ENCODE measurements at regions not wholly inside any gene's neighbourhood (a gene's known extent, or its start where the extent isn't known, plus 50 kb on each side); places are given as distances from the start of the nearest gene placed in this dataset.
A peak's percentile ranks its signal among the peaks of the same experiment; 100 is the strongest.

DNA sequence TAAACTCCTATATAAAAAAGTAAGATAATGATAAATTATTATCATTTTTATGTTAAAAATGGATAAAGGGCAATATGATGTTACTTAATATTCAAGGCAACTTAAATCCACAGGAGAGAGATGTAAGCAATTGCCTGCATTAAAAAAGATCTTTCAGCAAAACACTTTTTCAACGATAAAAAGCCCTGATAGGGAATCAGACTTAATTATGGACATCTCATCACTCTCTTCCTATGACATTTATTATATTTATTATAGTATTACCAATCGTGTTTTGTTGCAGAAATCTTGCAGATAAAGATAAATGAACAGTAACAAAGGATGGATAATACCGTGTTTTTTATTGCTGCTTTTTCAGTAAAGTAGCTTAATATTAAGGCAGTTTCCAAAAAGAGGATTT, 178.5 kb downstream of the SH2D1A start:
- DNase-seq (ENCODE audit: low spot score), result no peak

DNA sequence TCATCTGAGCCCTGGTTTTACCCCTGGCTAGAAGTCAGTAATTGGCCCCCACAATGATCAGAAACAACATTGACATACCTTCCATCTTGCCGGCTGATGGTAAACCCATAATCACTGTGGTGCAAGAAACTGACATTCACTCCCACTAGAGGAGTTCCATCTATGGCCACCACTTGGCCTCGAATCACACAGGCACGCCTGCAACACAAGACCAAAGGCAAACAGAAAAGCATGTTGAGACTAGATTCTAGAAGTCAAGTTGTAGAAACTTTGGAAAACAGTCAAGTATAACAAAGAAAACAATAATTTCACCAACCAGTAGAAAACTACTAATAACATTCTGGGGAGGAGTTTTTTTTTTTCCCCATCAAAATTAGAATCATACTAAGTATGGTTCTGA, 183.4 kb downstream of the SH2D1A start:
- no peak for DNase-seq (ENCODE audit: low spot score)

DNA sequence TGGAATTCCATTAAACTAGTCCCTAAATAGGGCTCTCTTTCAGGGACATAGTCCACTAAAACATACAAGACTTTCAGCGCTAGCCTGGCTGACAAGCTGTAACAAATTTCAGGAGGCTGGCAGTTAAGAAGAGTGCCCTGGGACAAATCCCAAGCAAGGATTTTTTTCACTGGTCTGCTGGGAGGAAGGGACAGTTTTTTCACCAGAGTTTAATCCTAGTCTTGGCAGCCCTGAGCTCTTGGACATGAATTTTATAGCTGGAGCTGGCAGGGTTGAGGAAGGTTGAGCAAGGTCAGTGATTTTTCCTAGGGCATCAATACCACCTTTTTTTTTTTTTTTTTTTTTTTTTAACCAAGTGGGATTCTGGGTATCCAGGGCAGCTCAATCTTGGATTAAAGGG, 184.4 kb downstream of the SH2D1A start:
- peak; percentile 1 for DNase-seq (ENCODE audit: low spot score)

DNA sequence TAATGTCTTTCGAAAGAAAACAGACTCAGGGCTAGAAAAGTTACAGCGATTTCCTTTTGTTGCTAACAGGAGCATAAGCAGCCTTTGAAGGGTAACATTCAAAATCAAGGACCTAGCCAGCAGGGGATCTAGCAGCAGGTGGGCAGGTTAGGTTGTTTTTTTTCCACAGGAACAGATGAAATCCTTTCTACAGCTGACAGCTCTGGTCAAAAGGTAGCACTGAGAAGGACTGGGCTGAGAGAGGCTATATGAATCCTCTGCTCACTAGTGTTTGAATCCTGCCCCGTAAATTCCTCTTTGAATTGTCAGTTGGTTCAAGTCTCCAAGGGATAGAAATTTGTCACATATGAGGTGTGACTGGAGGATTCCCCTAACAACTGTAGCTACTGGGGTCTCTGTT, 188.2 kb downstream of the SH2D1A start:
- DNase-seq (ENCODE audit: low spot score), result no peak

DNA sequence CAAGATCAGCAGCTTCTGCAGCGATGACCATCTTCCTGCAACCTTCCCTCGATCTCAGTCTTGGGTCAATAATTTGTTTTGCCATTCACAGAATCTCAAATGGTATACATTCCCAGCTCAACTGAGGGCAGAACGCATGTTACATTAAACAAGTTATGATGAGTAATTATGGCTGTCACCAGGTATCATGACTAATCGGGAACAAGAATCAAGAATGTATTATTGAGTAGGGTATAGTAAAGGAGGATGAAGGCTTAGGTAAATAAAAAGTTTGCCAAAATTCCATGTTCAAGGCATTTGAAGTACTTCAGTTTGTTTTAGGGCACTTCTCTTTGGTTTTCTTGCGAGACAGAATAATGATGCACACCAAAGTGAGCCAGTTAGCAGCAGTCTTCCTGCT, 194.1 kb downstream of the SH2D1A start:
- DNase-seq (ENCODE audit: low spot score), result no peak

DNA sequence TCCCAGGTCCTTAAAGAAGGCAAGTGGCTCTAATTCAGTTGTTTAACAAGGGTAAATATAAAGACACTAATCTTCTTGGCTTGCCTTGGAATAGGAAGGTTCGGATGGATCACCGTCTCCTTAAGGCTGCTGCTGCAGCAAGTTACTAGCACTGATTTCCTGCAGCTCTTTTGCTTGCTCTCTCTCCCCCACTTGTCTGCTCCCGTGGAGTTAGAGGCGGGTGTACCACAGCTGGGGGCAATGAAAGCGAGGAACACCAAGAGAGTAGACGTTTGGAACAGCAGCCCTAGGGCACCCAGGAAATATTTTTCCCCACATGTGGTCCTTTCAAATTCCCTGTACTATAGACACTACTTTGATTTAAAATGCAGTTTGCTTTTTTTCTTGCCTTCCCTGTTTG, 202.2 kb downstream of the SH2D1A start:
- DNase-seq (ENCODE audit: low spot score), result no peak

DNA sequence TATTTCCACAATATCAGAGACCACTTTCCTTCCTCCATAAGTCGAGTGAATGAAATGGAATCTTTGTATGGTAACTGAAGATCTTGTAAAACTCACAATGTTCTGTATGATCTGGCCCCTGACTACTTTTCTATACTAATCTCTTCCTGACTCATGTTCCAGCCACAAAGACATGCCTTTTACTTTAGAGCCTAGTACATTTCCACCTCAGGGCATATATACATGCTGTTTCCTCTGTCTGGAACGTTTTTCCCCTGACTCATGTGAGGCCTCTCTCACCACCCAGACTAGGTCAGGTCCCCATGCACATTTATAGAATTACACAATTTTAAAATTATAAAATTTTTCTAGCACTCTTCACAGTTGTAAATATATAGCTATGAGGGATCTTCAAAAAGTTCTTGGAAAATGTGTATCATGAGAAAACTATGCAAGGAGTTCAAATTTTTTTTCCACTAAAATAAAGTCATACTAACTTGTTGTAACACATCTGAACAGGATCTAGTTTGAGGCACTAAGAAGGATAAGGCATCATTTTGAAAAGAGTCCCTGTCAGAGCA, 208.8 kb downstream of the SH2D1A start:
- DNase-seq (ENCODE audit: low spot score), result no peak

DNA sequence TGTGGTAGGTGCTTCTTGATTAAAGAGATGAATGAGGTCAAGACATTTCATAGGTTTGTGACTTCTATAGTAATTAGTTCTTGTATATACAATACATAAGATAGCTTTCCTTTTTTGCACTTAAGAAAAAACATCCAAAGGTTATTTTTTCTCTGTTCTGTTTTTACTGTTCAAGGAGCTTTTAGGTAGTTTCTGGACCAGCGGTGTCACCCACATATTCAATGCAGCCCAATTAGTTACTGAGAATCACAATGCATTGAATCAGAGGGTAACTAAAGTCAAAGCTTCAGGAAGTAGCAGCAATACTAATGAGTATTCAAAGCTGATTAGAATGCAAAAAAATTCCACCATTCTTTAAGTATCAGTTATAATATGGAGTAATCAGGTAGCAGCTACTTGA, 211.6 kb downstream of the SH2D1A start:
- no peak for DNase-seq (ENCODE audit: low spot score)

DNA sequence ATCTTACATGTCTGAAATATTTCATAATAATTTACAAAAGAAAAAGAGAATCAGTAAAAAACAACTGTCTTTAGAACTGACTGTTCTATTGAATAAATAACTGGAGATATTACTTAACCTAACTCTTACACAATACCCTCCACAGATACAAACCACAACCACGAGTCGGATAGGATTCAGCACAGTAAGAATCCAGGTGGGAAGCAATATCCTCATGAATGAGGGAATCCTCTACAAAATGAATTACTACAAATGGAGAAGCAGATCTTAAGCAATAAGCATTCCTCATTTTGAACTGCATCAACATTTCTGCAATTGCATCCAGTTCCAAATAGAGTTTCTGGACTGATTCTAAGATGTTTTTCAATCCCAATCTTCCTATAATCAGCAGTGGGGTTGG, 227.1 kb downstream of the SH2D1A start:
- DNase-seq (ENCODE audit: low spot score), result no peak

DNA sequence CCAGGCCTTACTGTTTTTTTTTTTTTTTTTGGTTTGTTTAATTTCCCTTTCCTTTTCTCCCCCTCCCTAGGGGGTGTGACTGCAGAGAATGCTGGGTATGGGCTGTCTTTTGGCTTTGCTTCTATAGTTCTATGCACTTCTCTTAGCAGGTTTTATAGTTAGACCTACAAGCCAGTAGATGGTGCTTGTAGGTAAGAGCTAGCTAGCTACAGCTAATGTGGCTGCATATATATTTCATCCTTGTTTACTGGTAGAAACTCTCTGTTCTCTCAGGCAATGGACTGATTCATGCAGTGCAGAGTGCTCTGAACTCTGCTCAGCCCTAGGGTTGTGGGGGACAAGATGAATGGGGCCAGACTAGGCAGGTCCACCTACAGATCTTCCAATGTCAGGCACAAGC, 246.4 kb downstream of the SH2D1A start:
- DNase-seq (ENCODE audit: low spot score), result no peak

DNA sequence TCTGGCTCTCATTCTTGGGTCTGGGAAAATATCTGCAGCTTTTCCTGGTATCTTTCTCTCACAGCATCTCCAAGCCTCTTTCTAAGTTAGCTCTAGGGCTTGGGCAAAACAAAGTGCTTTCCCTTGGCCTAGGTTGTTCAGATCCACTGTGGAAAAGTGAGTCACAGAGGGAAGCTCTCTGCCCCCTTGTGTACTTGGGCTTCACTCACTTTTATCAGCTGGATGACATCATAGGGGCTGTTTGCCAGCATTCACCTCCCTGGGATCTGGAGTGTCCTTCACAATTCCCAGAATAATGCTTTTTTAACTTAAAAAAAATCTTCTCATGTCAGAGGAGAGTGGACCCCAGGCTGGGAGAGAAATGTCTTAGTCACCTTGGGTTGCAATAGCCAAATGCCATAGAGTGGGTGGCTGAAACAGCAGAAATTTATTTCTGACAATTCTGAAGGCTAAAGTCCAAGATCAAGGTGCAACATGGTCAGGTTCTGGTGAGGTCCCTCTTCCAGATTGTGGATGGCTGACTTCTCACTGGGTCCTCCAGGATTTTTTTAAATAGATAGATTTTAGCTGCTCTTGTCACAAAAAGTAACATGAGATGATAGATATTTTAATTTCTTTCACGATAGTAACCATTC, 247.8 kb downstream of the SH2D1A start:
- no peak for DNase-seq (ENCODE audit: low spot score)

DNA sequence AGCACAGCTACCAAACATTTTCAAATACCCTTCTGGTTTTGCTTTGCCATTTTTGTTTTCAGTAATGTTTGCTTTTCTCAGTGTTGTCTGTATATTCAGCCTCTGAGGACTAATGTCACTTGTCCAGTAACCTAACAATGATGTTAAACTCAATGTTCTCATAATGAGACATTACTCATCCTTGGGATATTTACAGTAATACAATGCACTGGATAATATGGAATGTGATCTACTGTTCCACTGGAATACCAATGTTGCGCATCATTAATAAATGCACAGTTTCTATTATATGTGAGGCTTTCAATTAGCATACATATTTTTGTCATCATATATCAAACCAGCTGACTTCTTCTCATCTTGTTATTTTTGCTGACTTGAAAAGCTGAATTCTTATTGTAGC, 259.1 kb downstream of the SH2D1A start:
- no peak for DNase-seq (ENCODE audit: low spot score)

DNA sequence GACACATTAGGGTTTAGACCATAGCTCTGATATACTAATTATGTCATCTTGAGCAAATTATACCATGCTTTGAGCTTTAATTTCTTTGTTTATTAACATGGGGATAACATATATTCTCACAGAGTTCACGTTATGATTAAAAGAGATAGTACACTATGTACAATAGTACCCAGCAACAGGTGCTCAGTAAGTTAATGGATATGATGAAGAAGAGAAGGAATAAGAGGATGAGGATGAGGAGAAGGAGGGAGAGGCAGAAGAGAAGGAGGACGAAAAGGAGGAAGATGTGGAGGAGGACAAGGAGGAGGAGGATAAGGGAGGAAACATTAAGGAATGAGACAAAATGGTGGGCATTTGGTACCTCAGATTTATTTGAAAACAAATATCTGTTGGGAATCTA, 260.4 kb downstream of the SH2D1A start:
- no peak for DNase-seq (ENCODE audit: low spot score)

DNA sequence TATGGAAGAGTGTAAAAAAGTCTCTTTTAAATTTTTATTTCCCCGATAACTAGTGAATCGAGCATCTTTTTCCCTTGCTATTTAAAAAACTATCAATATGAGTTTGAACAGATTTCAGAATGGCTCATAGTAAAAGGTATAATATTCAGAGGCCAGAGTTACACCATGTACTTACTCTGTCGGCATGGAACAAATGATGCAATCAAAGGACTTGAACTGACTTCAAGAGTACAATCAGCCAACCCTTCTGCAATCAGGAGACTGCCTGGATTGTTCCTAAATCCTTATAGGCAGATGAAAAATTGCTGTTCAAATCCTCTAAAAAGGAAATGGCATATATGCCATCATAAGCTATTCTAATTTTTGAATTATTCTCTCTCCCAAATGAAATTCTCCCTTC, 273.3 kb downstream of the SH2D1A start:
- DNase-seq (ENCODE audit: low spot score), result no peak

DNA sequence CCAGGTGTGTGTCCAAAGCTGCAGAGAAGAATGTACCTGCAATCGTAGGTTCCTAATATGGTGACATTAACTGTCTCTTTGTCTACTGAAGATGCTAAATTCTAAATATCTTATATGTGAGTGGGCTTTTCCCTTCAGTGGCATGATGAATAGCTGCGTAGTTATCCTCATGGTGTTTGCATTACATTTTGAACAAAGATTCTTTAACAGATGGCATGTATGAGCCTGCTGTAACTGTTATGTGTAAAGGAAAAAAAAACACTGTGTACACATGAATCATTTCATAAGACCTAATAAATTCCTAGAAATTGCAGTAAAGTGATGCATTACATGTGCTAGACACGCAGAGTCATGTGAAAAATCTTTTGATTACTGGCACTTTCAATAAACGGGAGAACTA, 288.0 kb downstream of the SH2D1A start:
- no peak for DNase-seq (ENCODE audit: low spot score)

DNA sequence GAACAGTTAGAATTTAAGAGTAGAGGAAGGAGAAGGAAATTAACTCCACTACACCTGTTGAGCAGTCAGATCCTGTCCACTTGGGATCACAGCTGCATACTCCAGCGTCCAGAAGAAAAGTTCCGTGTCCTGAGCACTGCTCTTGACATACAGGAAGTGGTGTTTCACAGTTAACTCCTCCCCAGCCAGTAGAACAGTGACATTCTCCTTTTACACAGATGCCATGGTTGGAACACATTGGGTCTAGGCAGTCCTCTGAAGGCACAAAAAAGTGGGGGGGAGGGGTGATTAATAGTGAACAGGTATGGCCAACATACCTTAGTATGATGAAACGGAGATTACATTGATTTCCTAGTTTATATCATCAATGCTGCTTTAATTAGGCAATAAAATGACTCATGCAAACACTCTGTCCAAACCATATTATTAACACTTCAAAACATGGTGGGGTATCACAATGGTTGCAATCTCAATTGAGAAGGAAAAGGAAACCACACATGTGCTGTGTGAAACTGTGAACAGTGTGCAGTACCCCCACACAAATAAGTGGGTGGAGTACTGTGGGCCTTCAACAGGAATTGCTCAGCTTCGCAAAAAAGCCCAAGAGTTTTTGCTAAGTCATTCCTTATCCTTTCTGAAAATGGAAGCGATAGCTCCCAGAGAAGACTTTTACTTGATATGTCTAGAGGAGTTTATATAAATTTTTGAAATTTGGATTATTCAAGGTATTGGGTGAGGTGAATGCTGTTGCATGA, 295.6 kb downstream of the SH2D1A start:
- no peak for DNase-seq (ENCODE audit: low spot score)

DNA sequence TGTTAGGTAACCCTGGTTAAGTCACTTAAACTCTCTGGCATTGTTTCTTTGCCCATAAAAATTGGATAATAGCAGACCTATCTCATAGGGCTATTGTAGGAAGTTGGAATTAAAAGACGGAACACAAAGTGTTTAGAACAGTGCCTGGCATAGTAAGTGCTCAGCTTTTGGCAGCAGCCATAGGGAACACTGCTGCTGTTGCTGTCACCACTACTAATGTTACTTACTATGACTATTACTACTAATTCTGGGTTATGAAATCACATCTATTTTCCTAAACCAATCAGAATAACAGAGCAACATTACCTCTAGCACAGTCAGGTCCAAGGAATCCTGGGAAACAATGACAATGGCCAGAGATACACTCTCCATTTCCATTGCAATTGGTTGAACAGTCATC, 300.0 kb downstream of the SH2D1A start:
- no peak for DNase-seq (ENCODE audit: low spot score)

DNA sequence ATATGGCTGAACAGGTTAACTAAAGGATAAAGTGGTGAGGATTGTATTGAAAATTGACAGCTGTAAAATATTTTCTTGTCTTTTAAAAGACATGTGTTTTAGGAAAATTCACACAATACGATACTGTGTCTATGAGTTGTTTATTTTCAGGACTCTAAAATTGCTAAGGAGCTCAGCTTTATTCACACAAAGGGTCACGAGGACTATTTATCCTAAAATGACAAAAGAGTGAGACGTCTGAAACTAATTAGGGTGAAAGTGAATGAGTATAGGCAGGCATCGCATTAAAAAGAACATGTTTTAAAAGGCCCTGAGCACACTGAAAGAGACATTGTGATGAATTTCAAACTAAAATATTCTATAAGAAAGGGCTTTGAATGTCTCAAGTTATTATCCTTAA, 304.7 kb downstream of the SH2D1A start:
- DNase-seq (ENCODE audit: low spot score), result no peak

DNA sequence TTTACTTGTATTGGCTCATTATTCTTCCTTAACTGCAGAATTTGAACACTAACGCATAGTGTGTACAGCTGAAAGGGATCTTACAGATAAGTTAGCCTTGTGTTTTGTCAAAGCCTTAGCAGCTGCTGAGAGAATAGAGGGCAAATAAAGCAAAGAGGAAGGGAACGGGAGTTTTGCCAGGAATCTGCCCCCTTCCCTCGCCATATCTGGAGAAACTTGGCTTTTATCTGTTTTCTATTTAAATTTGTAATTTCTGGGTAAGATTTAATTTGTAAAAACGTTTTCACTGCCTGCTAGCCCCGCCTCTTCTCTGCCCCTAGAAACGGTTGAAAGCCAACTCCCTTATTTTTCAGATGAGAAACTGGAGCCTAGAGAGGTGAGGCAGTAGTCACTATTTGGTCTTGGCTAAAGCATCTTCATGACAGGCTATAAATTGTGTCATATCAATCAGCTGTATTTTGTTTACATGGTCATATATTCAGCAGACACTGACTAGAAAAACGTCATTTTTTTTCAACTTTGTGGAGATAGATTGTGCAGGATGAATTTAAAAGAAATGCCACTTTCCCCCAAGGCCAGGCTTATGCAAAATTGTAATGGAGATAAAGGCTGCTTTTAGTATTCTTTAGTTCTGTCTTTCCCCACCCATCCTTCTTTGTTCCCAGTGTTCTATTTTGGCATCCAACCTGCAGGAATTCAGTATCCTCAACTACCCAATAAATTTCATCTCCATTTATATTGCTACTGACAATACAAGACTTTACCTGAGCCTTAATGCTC, 319.4 kb downstream of the SH2D1A start:
- DNase-seq (ENCODE audit: low spot score), result no peak

DNA sequence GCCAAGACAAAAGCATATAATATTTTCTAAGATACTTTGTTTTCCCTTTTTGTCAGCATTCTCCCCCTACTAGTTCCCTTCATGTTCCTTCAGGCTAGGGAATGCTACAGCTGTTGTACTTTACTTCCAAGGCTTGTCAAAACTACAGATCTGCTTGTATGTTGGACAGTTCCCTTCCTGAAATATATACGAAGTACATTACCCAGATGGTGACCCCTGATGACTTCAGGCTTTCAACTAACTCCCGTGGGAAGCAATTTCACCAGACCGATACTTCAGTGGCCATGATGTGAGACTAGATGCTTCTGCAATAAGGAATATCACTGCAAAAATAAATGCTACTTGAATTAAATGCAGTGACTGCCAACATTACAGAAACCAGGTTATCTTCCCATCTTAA, 332.8 kb downstream of the SH2D1A start:
- DNase-seq (ENCODE audit: low spot score), result no peak

DNA sequence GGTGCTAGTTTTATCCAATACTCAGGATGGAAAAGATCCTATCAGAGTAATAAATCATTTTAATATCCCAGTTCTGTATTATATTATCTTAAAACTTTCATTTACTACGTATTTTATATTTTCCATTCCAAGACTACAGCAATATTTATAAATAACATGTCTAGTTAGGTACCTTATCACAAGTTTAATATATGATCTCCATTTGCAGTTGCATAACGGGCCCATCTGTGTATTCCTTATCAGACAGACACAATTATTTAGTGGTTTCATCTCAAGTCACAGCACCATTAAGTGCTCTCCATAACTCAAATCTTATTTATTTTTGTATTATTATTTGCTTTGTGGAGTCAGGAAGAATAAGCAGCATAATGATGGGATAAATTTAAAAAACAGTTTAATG, 333.9 kb downstream of the SH2D1A start:
- DNase-seq (ENCODE audit: low spot score), result no peak

DNA sequence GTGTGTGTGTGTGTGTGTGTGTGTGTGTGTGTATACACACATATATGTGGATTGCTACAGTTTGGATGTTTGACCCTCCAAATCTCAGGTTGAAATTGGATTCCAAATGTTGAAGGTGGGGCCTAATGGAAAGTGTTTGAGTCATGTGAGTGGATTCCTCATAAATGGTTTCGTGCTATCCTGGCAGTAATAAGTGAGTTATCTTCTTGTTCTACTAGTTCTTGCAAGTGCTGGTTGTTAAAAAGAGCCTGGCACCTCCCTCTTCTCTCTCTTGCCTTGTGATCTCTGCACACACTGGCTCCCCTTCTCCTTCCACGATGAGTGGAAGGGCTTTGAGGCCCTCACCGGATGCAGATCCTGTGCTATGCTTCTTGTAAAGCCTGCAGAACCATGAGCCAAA, 344.1 kb downstream of the SH2D1A start:
- no peak for DNase-seq (ENCODE audit: low spot score)

DNA sequence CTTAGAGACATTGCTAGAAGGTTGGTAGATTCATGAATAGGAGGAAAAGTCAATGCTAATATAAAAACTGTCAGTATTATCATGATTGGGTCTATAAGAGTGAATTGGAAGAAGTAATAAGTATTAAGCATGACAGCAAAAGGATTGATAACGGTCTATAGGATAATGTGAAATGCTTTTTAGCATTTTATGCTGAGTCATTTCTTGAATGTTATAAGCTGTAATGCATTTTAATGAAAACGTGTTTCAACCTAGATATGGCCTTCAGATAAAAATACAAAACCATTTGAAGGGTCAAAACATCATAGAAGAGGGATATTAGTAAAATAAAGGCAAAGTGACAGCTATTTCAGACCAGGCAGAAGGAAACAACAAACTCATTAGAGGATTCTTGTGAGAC, 353.5 kb downstream of the SH2D1A start:
- no peak for DNase-seq (ENCODE audit: low spot score)
